GM13976 (cell line): ENCODE measurements at regions not wholly inside any gene's neighbourhood (a gene's known extent, or its start where the extent isn't known, plus 50 kb on each side); places are given as distances from the start of the nearest gene placed in this dataset.

Experiments used
- DNase-seq: peaks from one replicate; pipeline ENCODE4 v3.0.0; 2012; ENCODE audit warnings: low spot score
- CTCF ChIP-seq: IDR thresholded peaks from 2 replicates; pipeline ENCODE4 v1.5.1; 2012; ENCODE audit warnings: borderline replicate concordance, mild to moderate bottlenecking; ENCODE audit not compliant: insufficient read depth; ENCODE audit errors: extremely low read depth, missing control alignments, control extremely low read depth
- in situ Hi-C: fragments of 300-500 bp; cut with MboI; formaldehyde crosslinking; loops from one replicate; pipeline ENCODE4 v1.12.0; 2022; ENCODE audit warnings: low sequenced_read_pairs, mixed read lengths, inconsistent platforms; ENCODE audit not compliant: unreplicated experiment

DNA sequence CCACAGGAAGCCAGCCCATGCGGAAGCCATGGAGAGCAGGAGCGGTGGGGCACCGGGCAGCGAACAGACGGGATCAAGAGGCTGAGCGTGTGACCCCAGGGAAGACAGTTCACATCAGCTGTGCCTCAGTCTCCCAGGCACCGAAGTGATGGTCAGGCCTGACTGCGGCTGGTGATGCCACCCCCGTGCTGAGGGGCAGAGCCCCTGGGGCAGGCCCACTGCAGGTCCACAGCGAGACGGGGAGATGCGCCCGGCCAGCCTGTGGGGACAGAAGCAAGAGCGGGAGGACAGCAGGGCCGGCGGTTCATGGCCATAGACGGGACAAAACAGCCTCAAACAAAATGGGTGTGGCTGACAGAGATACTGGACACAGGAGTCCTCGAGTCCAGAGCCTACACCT, 93.8 kb downstream of the RIPK4 start:
- no peak for TF ChIP-seq CTCF
- in situ Hi-C loops, result no loop called here
- DNase-seq, result no peak

GRCh38 chr21:41672543-41672915, 94.3 kb downstream of the RIPK4 start:
- no peak for DNase-seq
- TF ChIP-seq CTCF, result no peak
- in situ Hi-C loops, result no loop called here

GRCh38 chr21:41671859-41672542, 94.9 kb downstream of the RIPK4 start:
- in situ Hi-C loops, result no loop called here
- DNase-seq, result no peak
- TF ChIP-seq CTCF, result no peak

GRCh38 chr21:41671212-41671762, 95.6 kb downstream of the RIPK4 start:
- DNase-seq, result no peak
- in situ Hi-C loops, result no loop called here
- no peak for TF ChIP-seq CTCF

DNA sequence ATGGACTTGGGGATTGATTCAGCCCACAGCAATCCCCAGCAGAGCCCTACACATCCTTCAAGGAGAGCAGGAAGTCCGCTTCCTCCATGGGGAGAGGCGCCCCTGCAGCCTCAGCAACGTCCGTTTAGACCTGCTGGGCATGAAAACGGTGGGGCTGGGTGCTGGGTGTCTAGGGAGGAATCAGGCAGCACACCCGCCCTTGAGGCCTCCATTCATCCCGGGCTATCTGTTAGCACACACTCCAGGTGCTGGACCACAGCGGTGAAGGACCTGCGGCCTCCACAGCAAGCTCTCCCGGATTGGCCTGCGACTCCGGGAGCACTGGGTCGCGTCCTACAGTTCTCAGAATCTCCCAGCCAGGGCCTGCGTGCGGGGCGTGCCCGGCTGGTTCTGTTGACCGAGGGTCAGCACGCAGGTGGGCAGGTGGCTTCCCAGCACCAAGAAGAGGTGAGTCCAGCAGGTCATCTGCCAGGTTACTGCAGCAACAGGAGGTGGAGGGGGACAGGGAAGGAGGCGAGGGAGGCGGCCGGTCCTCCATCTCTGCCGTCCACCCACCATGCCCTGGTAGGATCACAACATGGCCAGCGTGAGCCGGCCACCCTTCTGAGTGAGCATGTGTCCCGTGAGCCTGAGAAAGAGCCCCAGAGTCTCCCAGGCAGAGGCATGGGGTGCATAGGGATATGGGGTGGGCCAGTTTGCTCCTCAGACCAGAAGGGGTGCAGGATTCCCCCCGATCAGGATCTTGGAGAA, 96.6 kb downstream of the RIPK4 start:
- TF ChIP-seq CTCF, result no peak
- no peak for DNase-seq
- in situ Hi-C loops, result no loop called here

GRCh38 chr21:41669533-41669830, 97.4 kb downstream of the RIPK4 start:
- no peak for DNase-seq
- in situ Hi-C loops, result no loop called here
- TF ChIP-seq CTCF, result no peak
